Upper lobe of left lung (tissue), 6 donors: ENCODE measurements at regions not wholly inside any gene's neighbourhood (a gene's known extent, or its start where the extent isn't known, plus 50 kb on each side); places are given as distances from the start of the nearest gene placed in this dataset.

Experiments
- ATAC-seq, 2 donors: fragments of 200-7000 bp; cut with Tn5 transposase; one replicate each; pipeline ENCODE4 v1.9.1; 2022; ENCODE audit warnings: mild to moderate bottlenecking in 2 of 2, moderate library complexity in 2 of 2; ENCODE audit not compliant: low FRiP score in 2 of 2
- DNase-seq, 2 donors: peaks; one replicate each; pipeline ENCODE4 v3.0.0-alpha.2; 2019 to 2020
- H3K27ac ChIP-seq, 4 donors: fragments of 200-600 bp; sonication (generic); one replicate each; pipeline ENCODE4 v1.5.1; 2016 to 2019
- H3K27me3 ChIP-seq, 4 donors: fragments of 200-600 bp; sonication (generic); one replicate each; pipeline ENCODE4 v1.5.1; 2017 to 2019
- H3K36me3 ChIP-seq, 4 donors: fragments of 200-600 bp; sonication (generic); one replicate each; pipeline ENCODE4 v1.5.1; 2016 to 2019
- H3K4me1 ChIP-seq, 4 donors: fragments of 200-600 bp; sonication (generic); one replicate each; pipeline ENCODE4 v1.5.1; 2018 to 2019
- H3K4me3 ChIP-seq, 4 donors: fragments of 200-600 bp; sonication (generic); one replicate each; pipeline ENCODE4 v1.5.1; 2017 to 2019; ENCODE audit warnings: mild to moderate bottlenecking in 2 of 4, moderate library complexity in 1 of 4
- H3K9me3 ChIP-seq, 4 donors: fragments of 200-600 bp; sonication (generic); one replicate each; pipeline ENCODE4 v1.5.1; 2018 to 2019
- EP300 ChIP-seq, 4 donors: sonication (generic); formaldehyde crosslinking; IDR thresholded peaks; one replicate each; pipeline ENCODE4 v1.5.1; 2017; ENCODE audit warnings: antibody characterized with exemption in 4 of 4, control low read depth in 2 of 4
- POLR2A ChIP-seq, 4 donors: fragments of 450-650 bp; IDR thresholded peaks; one replicate each; pipeline ENCODE4 v1.5.1; 2016 to 2017; ENCODE audit warnings: antibody characterized with exemption in 4 of 4, mild to moderate bottlenecking in 2 of 4
- POLR2AphosphoS5 ChIP-seq, 2 donors: sonication (generic); formaldehyde crosslinking; IDR thresholded peaks; one replicate each; pipeline ENCODE4 v1.5.1; 2017; ENCODE audit warnings: antibody characterized with exemption in 2 of 2
- WGBS, 2 donors: methylation state at CpG; one replicate each; pipeline ENCODE4 v1.1.5; 2017 to 2018; 5-methylcytosine and 5-hydroxymethylcytosine counted together
- TF ChIP-seq, protein P1 (sequence below), 6 experiments: fragments of 450-650 bp in 4 of 6; fragments of 200-600 bp in 2 of 6; sonication (generic) in 2 of 6; IDR thresholded peaks; one replicate each; pipeline ENCODE4 v1.5.1; 2016 to 2019; ENCODE audit warnings: antibody characterized with exemption in 6 of 6
- donor health status: DM: no; HTN: no; CAD: no; lungs with moderate emphysema.
- donor health status: DM: no; HTN: yes; CAD: no; lungs with severe emphysema.

- Histone ChIP-seq H3K27ac (no peak overlapping the region), H3K4me3 (no peak overlapping the region), H3K9me3 (no peaks in the 10 kb centered on the region), H3K4me1 (no peaks in the 10 kb centered on the region), H3K36me3 (no peaks in the 10 kb centered on the region), H3K27me3 (no peaks in the 10 kb centered on the region)
- DNase-seq (no peak), ATAC-seq (no peak)
- 84 to 88% methylated on average over 8 of the region's 8 CpGs for WGBS, 2 donors
- TF ChIP-seq EP300 (IDR thresholded peaks at IDR 0.05) = no peak
- TF ChIP-seq, protein P1, sequence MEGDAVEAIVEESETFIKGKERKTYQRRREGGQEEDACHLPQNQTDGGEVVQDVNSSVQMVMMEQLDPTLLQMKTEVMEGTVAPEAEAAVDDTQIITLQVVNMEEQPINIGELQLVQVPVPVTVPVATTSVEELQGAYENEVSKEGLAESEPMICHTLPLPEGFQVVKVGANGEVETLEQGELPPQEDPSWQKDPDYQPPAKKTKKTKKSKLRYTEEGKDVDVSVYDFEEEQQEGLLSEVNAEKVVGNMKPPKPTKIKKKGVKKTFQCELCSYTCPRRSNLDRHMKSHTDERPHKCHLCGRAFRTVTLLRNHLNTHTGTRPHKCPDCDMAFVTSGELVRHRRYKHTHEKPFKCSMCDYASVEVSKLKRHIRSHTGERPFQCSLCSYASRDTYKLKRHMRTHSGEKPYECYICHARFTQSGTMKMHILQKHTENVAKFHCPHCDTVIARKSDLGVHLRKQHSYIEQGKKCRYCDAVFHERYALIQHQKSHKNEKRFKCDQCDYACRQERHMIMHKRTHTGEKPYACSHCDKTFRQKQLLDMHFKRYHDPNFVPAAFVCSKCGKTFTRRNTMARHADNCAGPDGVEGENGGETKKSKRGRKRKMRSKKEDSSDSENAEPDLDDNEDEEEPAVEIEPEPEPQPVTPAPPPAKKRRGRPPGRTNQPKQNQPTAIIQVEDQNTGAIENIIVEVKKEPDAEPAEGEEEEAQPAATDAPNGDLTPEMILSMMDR (IDR thresholded peaks at IDR 0.05) = no peak
- TF ChIP-seq POLR2A (IDR thresholded peaks at IDR 0.05) = no peak
- TF ChIP-seq POLR2AphosphoS5 (IDR thresholded peaks at IDR 0.05) = no peak
Observed at GRCh38 chr3:792630-793029, 300.2 kb upstream of the CNTN6 start.

- WGBS, 2 donors = 63% methylated on average over 2 of the region's 2 CpGs
Observed at GRCh38 chr3:804211-804610, 288.6 kb upstream of the CNTN6 start.

DNA sequence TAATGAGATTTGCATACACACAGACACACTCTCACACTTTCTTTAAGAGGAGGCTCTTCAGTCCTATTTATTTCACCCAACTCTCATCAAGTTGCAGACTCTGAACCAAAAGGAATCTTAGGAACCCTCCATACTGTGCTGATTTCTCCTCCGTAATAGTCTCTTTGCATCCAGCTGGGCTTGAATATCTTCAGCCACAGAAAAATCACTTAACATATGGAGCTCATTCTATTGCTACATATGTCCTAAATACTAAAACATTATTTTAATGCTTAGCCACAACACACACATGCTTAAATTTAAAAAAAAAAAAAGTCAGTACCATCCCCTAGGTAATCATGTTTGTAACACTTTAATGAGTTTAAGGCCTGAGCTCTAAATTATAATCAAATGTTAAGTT, 287.5 kb upstream of the CNTN6 start:
- no peaks in the 10 kb centered on the region for H3K36me3 ChIP-seq
- DNase-seq (no peak), ATAC-seq (no peak)
- H3K4me1 ChIP-seq = no peaks in the 10 kb centered on the region
- TF ChIP-seq, protein P1 (IDR thresholded peaks at IDR 0.05) = no peak
- no peak for TF ChIP-seq EP300 (IDR thresholded peaks at IDR 0.05)
- no peak for TF ChIP-seq POLR2AphosphoS5 (IDR thresholded peaks at IDR 0.05)
- TF ChIP-seq POLR2A (IDR thresholded peaks at IDR 0.05) = no peak
- no peak overlapping the region for H3K4me3 ChIP-seq
- H3K27ac ChIP-seq = no peak overlapping the region
- WGBS, 2 donors = 77 to 86% methylated on average over 1 of the region's 1 CpG
- H3K27me3 ChIP-seq = no peaks in the 10 kb centered on the region
- no peaks in the 10 kb centered on the region for H3K9me3 ChIP-seq

More at GRCh38 chr3:804211-804610, 288.6 kb upstream of the CNTN6 start:
- Histone ChIP-seq H3K4me3 (no peak overlapping the region), H3K27ac (no peak overlapping the region), H3K4me1 (no peaks in the 10 kb centered on the region), H3K9me3 (no peaks in the 10 kb centered on the region), H3K27me3 (no peaks in the 10 kb centered on the region), H3K36me3 (no peaks in the 10 kb centered on the region)
- DNase-seq (no peak), ATAC-seq (no peak)
- no peak for TF ChIP-seq EP300 (IDR thresholded peaks at IDR 0.05)
- no peak for TF ChIP-seq POLR2A (IDR thresholded peaks at IDR 0.05)
- TF ChIP-seq, protein P1 (IDR thresholded peaks at IDR 0.05) = no peak
- TF ChIP-seq POLR2AphosphoS5 (IDR thresholded peaks at IDR 0.05) = no peak

DNA sequence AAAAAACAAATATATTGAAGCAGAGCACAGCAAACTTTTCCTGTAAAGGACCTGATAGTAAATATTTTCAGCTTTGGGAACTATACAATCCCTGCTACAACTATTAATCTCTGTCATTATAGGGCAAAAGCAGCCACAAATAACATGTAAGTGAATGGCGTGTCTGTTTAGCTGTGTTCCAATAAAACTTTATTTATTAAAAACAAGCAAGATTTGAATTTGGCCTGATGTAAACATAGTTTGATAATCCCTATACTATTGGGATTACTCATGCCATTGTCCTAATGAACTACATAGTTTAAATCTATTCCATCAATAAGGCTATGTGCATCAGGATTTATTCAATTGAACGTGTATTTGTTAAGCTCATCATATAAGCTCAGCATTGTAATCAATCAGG, 286.8 kb upstream of the CNTN6 start:
- H3K4me3 ChIP-seq = no peak overlapping the region
- no peaks in the 10 kb centered on the region for H3K36me3 ChIP-seq
- DNase-seq (no peak), ATAC-seq (no peak)
- H3K27me3 ChIP-seq = no peaks in the 10 kb centered on the region
- no peaks in the 10 kb centered on the region for H3K9me3 ChIP-seq
- 91 to 94% methylated on average over 2 of the region's 2 CpGs for WGBS, 2 donors
- TF ChIP-seq POLR2A (IDR thresholded peaks at IDR 0.05) = no peak
- TF ChIP-seq, protein P1 (IDR thresholded peaks at IDR 0.05) = no peak
- no peak for TF ChIP-seq POLR2AphosphoS5 (IDR thresholded peaks at IDR 0.05)
- TF ChIP-seq EP300 (IDR thresholded peaks at IDR 0.05) = no peak
- H3K4me1 ChIP-seq = no peaks in the 10 kb centered on the region
- no peak overlapping the region for H3K27ac ChIP-seq

- no peaks in the 10 kb centered on the region for H3K36me3 ChIP-seq
- no peak for TF ChIP-seq EP300 (IDR thresholded peaks at IDR 0.05)
- no peak for TF ChIP-seq POLR2A (IDR thresholded peaks at IDR 0.05)
- no peak for TF ChIP-seq POLR2AphosphoS5 (IDR thresholded peaks at IDR 0.05)
- TF ChIP-seq, protein P1 (IDR thresholded peaks at IDR 0.05) = no peak
- H3K27ac ChIP-seq = no peak overlapping the region
- H3K4me1 ChIP-seq = no peaks in the 10 kb centered on the region
- peaks cover 0 to 22% (median 0%) of the 10 kb centered on the region in 4 donors for H3K9me3 ChIP-seq
- no peak for ATAC-seq
- no peak overlapping the region for H3K4me3 ChIP-seq
- 64 to 92% methylated on average over 2 to 5 of the region's 5 CpGs for WGBS, 2 donors
- no peak for DNase-seq
- no peaks in the 10 kb centered on the region for H3K27me3 ChIP-seq
Observed at GRCh38 chr3:816605-817004, 276.2 kb upstream of the CNTN6 start.
